Liver (tissue), 8 donors: ENCODE measurements at regions not wholly inside any gene's neighbourhood (a gene's known extent, or its start where the extent isn't known, plus 50 kb on each side); places are given as distances from the start of the nearest gene placed in this dataset.

Experiments used
- DNase-seq: peaks from one replicate; pipeline ENCODE4 v3.0.0-alpha.2; 2017; ENCODE audit warnings: low spot score
- H3K27ac ChIP-seq, 2 donors: one replicate each; pipeline ENCODE4 v1.7.0; 2013; ENCODE audit warnings: inconsistent platforms in 2 of 2, low read length in 2 of 2, control low read depth in 1 of 2, low read depth in 1 of 2, mild to moderate bottlenecking in 1 of 2
- H3K27me3 ChIP-seq, 4 donors: one replicate each; pipeline versions ENCODE4 v1.6.1 to v1.7.0; 2013; ENCODE audit warnings: low read length in 3 of 4, inconsistent platforms in 1 of 4, mild to moderate bottlenecking in 1 of 4, moderate library complexity in 1 of 4; ENCODE audit not compliant: control insufficient read depth in 4 of 4, insufficient read depth in 4 of 4
- H3K36me3 ChIP-seq, 4 donors: one replicate each; pipeline versions ENCODE4 v1.6.1 to v1.7.0; 2013; ENCODE audit warnings: low read length in 3 of 4, mild to moderate bottlenecking in 3 of 4, low read depth in 1 of 4, moderate library complexity in 1 of 4; ENCODE audit not compliant: control insufficient read depth in 4 of 4, insufficient read depth in 3 of 4
- H3K4me1 ChIP-seq, 4 donors: one replicate each; pipeline versions ENCODE4 v1.6.1 to v1.7.0; 2013; ENCODE audit warnings: low read length in 3 of 4, mild to moderate bottlenecking in 3 of 4, moderate library complexity in 1 of 4; ENCODE audit not compliant: control insufficient read depth in 4 of 4, insufficient read depth in 4 of 4
- H3K4me3 ChIP-seq, 3 donors: one replicate each; pipeline versions ENCODE4 v1.6.1 to v1.7.0; 2013; ENCODE audit warnings: low read length in 3 of 3, control low read depth in 1 of 3, low read depth in 1 of 3, mild to moderate bottlenecking in 1 of 3
- H3K9ac ChIP-seq, 2 donors: one replicate each; pipeline ENCODE4 v1.7.0; 2013; ENCODE audit warnings: low read length in 2 of 2, mild to moderate bottlenecking in 2 of 2, moderate library complexity in 2 of 2, control low read depth in 1 of 2, low read depth in 1 of 2
- H3K9me3 ChIP-seq, 4 donors: one replicate each; pipeline versions ENCODE4 v1.6.1 to v1.7.0; 2013; ENCODE audit warnings: low read length in 3 of 4; ENCODE audit not compliant: control insufficient read depth in 4 of 4
- CTCF ChIP-seq: fragments of 150-350 bp; IDR thresholded peaks from 2 replicates; pipeline ENCODE4 v1.5.1; 2017; ENCODE audit warnings: improper control_type of control experiment, low read depth, low read length; ENCODE audit not compliant: missing input control
- EGR1 ChIP-seq, 2 donors: IDR thresholded peaks; 2 replicates each; pipeline ENCODE4 v1.6.1; 2016 to 2018; ENCODE audit warnings: antibody characterized with exemption in 2 of 2, low read depth in 2 of 2
- FOXA1 ChIP-seq: IDR thresholded peaks from 2 replicates; pipeline ENCODE4 v1.6.1; 2016; ENCODE audit warnings: antibody characterized with exemption
- FOXA2 ChIP-seq: IDR thresholded peaks from 2 replicates; pipeline ENCODE4 v1.6.1; 2016; ENCODE audit warnings: antibody characterized with exemption
- GABPA ChIP-seq, 2 donors: IDR thresholded peaks in 1 of 2; conservative IDR thresholded peaks in 1 of 2; 2 replicates each; pipeline ENCODE4 v1.6.1; 2016; ENCODE audit warnings: antibody characterized with exemption in 2 of 2, mild to moderate bottlenecking in 1 of 2, moderate library complexity in 1 of 2
- HNF4A ChIP-seq, 2 donors: conservative IDR thresholded peaks; 2 replicates each; pipeline ENCODE4 v1.6.1; 2016; ENCODE audit warnings: antibody characterized with exemption in 2 of 2, mild to moderate bottlenecking in 2 of 2
- HNF4G ChIP-seq: IDR thresholded peaks from 2 replicates; pipeline ENCODE4 v1.6.1; 2016; ENCODE audit warnings: antibody characterized with exemption
- JUND ChIP-seq, 2 donors: IDR thresholded peaks; 2 replicates each; pipeline ENCODE4 v1.6.1; 2016; ENCODE audit warnings: antibody characterized with exemption in 2 of 2
- MAX ChIP-seq: IDR thresholded peaks from 2 replicates; pipeline ENCODE4 v1.6.1; 2016; ENCODE audit warnings: antibody characterized with exemption
- NR2F2 ChIP-seq: IDR thresholded peaks from 2 replicates; pipeline ENCODE4 v1.6.1; 2016; ENCODE audit warnings: antibody characterized with exemption
- REST ChIP-seq: IDR thresholded peaks from 2 replicates; pipeline ENCODE4 v1.6.1; 2016; ENCODE audit warnings: antibody characterized with exemption, mild to moderate bottlenecking
- RXRA ChIP-seq, 2 donors: IDR thresholded peaks; 2 replicates each; pipeline ENCODE4 v1.6.1; 2017 to 2018; ENCODE audit warnings: antibody characterized with exemption in 2 of 2, mild to moderate bottlenecking in 1 of 2
- TAF1 ChIP-seq: conservative IDR thresholded peaks from 2 replicates; pipeline ENCODE4 v1.6.1; 2016; ENCODE audit warnings: antibody characterized with exemption, mild to moderate bottlenecking
- YY1 ChIP-seq: IDR thresholded peaks from 2 replicates; pipeline ENCODE4 v1.6.1; 2016; ENCODE audit warnings: antibody characterized with exemption, mild to moderate bottlenecking
- WGBS: extraction: QIAGEN DNeasy Blood & Tissue Kit; methylation state at CpG from one replicate; pipeline ENCODE4 v1.1.7; 2013; 5-methylcytosine and 5-hydroxymethylcytosine counted together
- TF ChIP-seq, protein P1 (sequence below): IDR thresholded peaks from 2 replicates; pipeline ENCODE4 v1.6.1; 2016; ENCODE audit warnings: antibody characterized with exemption
- TF ChIP-seq, protein P2 (sequence below): IDR thresholded peaks from 2 replicates; pipeline ENCODE4 v1.6.1; 2016; ENCODE audit warnings: antibody characterized with exemption
- donor health status: healthy.
- donor health status: healthy.
- donor health status: healthy.
- donor health status: healthy.
- donor health status: healthy.

GRCh38 chr6:168223150-168223549 lies 96.4 kb downstream of the DACT2 start:
- no peak for DNase-seq
- no peaks in the 10 kb centered on the region for H3K9me3 ChIP-seq
- H3K36me3 ChIP-seq = no peaks in the 10 kb centered on the region
- H3K27me3 ChIP-seq = no peaks in the 10 kb centered on the region
- TF ChIP-seq, protein P1, sequence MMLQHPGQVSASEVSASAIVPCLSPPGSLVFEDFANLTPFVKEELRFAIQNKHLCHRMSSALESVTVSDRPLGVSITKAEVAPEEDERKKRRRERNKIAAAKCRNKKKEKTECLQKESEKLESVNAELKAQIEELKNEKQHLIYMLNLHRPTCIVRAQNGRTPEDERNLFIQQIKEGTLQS = no peak
- no peak for TF ChIP-seq RXRA (IDR thresholded peaks at IDR 0.05)
- TF ChIP-seq FOXA1 = no peak
- no peak for TF ChIP-seq FOXA2
- TF ChIP-seq EGR1 (IDR thresholded peaks at IDR 0.05; ENCODE audit: low read depth in 2 of 2) = no peak
- no peak for TF ChIP-seq GABPA (IDR thresholded peaks at IDR 0.05 in 1 of 2, conservative IDR thresholded peaks at IDR 0.05 in 1 of 2)
- no peak for TF ChIP-seq HNF4G
- TF ChIP-seq JUND (IDR thresholded peaks at IDR 0.05) = no peak
- no peak for TF ChIP-seq HNF4A (conservative IDR thresholded peaks at IDR 0.05)
- TF ChIP-seq NR2F2 = no peak
- H3K27ac ChIP-seq = no peak overlapping the region
- peaks cover 4 to 24% (median 10%) of the 10 kb centered on the region in 4 donors for H3K4me1 ChIP-seq
- no peak overlapping the region for H3K4me3 ChIP-seq
- H3K9ac ChIP-seq = no peak overlapping the region
- WGBS = 96% methylated on average over 2 of the region's 2 CpGs

DNA sequence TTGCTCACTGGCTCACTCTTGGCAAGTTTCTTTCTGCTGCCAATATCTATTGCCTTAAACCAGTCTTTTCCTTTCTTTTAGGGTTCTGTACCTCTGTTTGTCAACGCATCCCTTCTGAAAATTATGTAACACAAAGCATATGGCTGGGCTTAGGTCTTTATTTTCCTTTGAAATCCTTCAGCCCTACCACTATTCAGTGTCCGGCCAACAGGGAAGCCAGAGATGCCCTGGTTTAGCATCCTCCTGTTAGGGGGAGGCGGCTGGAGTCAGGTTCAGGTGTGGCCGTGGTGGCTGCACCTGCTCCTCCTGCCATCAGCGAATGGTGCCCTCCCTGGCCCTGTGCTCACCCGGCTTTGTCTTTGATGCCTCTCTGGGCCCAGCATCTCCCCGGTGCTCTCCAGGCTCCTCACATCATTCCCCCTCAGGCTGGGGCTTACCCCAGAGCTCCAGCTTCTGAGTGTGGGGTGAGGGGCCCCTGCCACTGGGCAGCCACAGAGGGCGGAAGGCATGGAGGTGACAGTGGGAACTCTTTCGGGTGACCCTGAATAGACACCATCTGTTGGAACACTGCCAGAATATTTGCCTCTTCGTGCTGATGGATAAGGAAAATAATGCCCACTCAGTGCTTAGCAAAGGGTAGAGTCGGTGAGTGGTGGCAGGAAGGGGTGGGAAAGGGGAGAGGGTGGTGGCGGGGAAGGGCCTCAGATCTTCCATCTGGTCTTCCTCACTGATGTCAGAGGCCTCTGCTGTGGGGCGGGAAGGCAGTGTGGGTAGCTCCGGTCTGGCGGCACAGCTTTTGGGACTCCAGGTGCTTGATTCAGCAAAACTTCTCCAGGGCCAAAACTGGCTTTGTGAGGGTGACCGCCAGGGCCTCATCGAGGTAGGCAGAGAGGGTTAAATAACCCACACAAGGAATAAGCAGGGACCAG lies 97.2 kb downstream of the DACT2 start:
- Histone ChIP-seq H3K9ac (no peak overlapping the region), H3K27me3 (no peaks in the 10 kb centered on the region), H3K9me3 (no peaks in the 10 kb centered on the region), H3K27ac (no peak overlapping the region), H3K4me3 (no peak overlapping the region), H3K36me3 (no peaks in the 10 kb centered on the region), H3K4me1 (peaks cover 4 to 24% (median 10%) of the 10 kb centered on the region in 4 donors)
- TF ChIP-seq CTCF = no peak
- no peak for TF ChIP-seq JUND (IDR thresholded peaks at IDR 0.05)
- no peak for TF ChIP-seq FOXA1
- DNase-seq = no peak
- WGBS = 88% methylated on average over 17 of the region's 17 CpGs

DNA sequence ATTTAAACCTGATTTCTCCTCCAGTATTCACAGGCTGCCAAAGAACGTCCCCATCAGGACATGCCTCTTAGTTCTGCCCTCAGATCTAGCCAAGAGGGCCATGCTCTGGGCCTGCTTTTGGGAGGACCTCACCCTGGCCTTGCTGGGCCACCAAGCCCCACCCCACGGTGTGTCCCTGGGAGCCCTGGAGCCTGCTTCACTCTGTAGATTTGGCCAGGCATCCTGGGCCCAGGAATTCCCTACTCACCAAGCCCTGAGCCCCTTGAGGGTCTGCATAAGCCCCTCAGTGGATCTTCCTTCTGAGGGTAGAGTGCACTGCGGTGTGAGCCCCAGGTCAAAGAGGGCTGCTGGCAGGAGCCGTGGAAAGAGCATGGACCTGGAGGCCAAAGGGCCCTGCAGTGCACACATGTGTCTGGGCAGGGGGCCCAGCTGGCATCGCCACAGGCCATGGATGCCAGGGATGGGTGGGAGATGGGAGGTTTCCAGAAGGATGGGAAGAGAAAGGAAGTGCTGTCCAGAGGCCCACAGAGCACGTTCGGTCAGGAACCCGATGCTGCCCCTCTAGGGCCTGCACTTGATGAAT lies 98.0 kb downstream of the DACT2 start:
- Histone ChIP-seq H3K4me3 (no peak overlapping the region), H3K27me3 (no peaks in the 10 kb centered on the region), H3K36me3 (no peaks in the 10 kb centered on the region), H3K27ac (peak overlapping the region in 1 of 2 donors; percentile 70), H3K9ac (no peak overlapping the region), H3K9me3 (no peaks in the 10 kb centered on the region), H3K4me1 (peaks cover 4 to 19% (median 8%) of the 10 kb centered on the region in 4 donors)
- 36% methylated on average over 8 of the region's 8 CpGs for WGBS
- DNase-seq = no peak
- TF ChIP-seq HNF4G (no peak), YY1 (no peak), FOXA1 (no peak), TAF1 (no peak), JUND (IDR thresholded peaks at IDR 0.05) (peak in 1 of 2 donors; percentile 28), FOXA2 (peak; percentile 20), REST (peak; percentile 45), MAX (peak; percentile 90), GABPA (IDR thresholded peaks at IDR 0.05 in 1 of 2, conservative IDR thresholded peaks at IDR 0.05 in 1 of 2) (no peak), HNF4A (conservative IDR thresholded peaks at IDR 0.05) (peak; percentile 86 to 94), NR2F2 (peak; percentile 41)
- TF ChIP-seq, protein P2, sequence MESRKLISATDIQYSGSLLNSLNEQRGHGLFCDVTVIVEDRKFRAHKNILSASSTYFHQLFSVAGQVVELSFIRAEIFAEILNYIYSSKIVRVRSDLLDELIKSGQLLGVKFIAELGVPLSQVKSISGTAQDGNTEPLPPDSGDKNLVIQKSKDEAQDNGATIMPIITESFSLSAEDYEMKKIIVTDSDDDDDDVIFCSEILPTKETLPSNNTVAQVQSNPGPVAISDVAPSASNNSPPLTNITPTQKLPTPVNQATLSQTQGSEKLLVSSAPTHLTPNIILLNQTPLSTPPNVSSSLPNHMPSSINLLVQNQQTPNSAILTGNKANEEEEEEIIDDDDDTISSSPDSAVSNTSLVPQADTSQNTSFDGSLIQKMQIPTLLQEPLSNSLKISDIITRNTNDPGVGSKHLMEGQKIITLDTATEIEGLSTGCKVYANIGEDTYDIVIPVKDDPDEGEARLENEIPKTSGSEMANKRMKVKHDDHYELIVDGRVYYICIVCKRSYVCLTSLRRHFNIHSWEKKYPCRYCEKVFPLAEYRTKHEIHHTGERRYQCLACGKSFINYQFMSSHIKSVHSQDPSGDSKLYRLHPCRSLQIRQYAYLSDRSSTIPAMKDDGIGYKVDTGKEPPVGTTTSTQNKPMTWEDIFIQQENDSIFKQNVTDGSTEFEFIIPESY = no peak
- TF ChIP-seq, protein P1 = no peak
